Stomach (tissue), 8 donors: ENCODE measurements at regions not wholly inside any gene's neighbourhood (a gene's known extent, or its start where the extent isn't known, plus 50 kb on each side); places are given as distances from the start of the nearest gene placed in this dataset.

Source experiments
- DNase-seq, 2 donors: peaks; one replicate each; pipeline versions ENCODE4 v3.0.0 to v3.0.0-alpha.2; 2013 to 2019
- H3K27ac ChIP-seq, 5 donors: fragments of 200-600 bp in 4 of 5; sonication (generic) in 4 of 5; one replicate each; pipeline ENCODE4 v1.5.1; 2013 to 2019; ENCODE audit warnings: mild to moderate bottlenecking in 1 of 5, moderate library complexity in 1 of 5
- H3K27me3 ChIP-seq, 3 donors: fragments of 200-600 bp; sonication (generic); one replicate each; pipeline ENCODE4 v1.5.1; 2017 to 2019; ENCODE audit warnings: mixed run types in 1 of 3
- H3K36me3 ChIP-seq, 4 donors: fragments of 200-600 bp; sonication (generic); 1 replicate in 3 of 4; 2 replicates in 1 of 4; pipeline ENCODE4 v1.5.1; 2016 to 2019
- H3K4me1 ChIP-seq, 4 donors: fragments of 200-600 bp; sonication (generic); one replicate each; pipeline ENCODE4 v1.5.1; 2016 to 2019
- H3K4me3 ChIP-seq, 4 donors: fragments of 200-600 bp; sonication (generic) in 3 of 4; one replicate each; pipeline ENCODE4 v1.5.1; 2016 to 2019; ENCODE audit warnings: mild to moderate bottlenecking in 1 of 4
- H3K9me3 ChIP-seq, 4 donors: fragments of 200-600 bp; sonication (generic); one replicate each; pipeline ENCODE4 v1.5.1; 2016 to 2019
- EP300 ChIP-seq: sonication (generic); formaldehyde crosslinking; IDR thresholded peaks from one replicate; pipeline ENCODE4 v1.6.1; 2017; ENCODE audit warnings: antibody characterized with exemption
- POLR2A ChIP-seq, 4 donors: fragments of 450-650 bp; IDR thresholded peaks; one replicate each; pipeline ENCODE4 v1.6.1; 2016; ENCODE audit warnings: antibody characterized with exemption in 4 of 4, control low read depth in 2 of 4, mild to moderate bottlenecking in 1 of 4, moderate library complexity in 1 of 4
- POLR2AphosphoS5 ChIP-seq, 3 donors: sonication (generic); formaldehyde crosslinking; IDR thresholded peaks; one replicate each; pipeline ENCODE4 v1.6.1; 2016; ENCODE audit warnings: antibody characterized with exemption in 3 of 3
- WGBS, 5 donors: extraction: QIAGEN DNeasy Blood & Tissue Kit in 3 of 5; methylation state at CpG; one replicate each; pipeline versions ENCODE4 v1.1.5 to v1.1.7; 2013 to 2018; 5-methylcytosine and 5-hydroxymethylcytosine counted together
- intact Hi-C: fragments of 100-400 bp; cut with DNase I; formaldehyde crosslinking; loops from one replicate; pipeline ENCODE4 v1.15.1; 2023; ENCODE audit warnings: low total_unique reads
- TF ChIP-seq, protein P1 (sequence below), 7 experiments: fragments of 450-650 bp in 4 of 7; fragments of 200-600 bp in 3 of 7; sonication (generic) in 3 of 7; IDR thresholded peaks; one replicate each; pipeline ENCODE4 v1.5.1; 2016 to 2019; ENCODE audit warnings: antibody characterized with exemption in 7 of 7, control low read depth in 2 of 7, mild to moderate bottlenecking in 1 of 7
- donor health status: healthy with polysubstance abuse.
- donor health status: Bipolar disorder and iron deficiency.
- donor health status: healthy.

DNA sequence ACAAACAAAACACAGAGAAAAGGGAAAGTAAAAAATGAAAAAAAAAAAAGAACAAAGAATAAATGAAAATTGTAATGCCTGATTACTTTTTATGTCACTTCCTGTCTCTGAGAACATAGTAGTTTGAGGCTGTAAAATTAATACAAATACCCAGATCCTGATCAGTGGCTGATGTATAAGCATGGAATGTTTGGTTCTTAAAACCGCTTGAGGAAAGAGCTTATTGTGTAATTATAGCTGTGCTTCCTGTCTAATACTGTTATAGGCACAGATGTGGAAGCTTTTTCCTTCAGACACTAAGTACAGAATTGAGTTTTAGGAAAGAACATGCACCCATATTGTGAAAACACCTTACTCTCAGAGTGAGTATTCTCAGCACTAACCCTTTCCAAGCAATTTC is 86.9 kb downstream of the AVPR1A start:
- H3K4me3 ChIP-seq: no peak overlapping the region
- no peaks in the 10 kb centered on the region for H3K27me3 ChIP-seq
- intact Hi-C loops: no loop called here
- H3K36me3 ChIP-seq: no peaks in the 10 kb centered on the region
- no peak for DNase-seq
- 31 to 41% (median 35%) methylated on average over 1 of the region's 1 CpG for WGBS, 5 donors
- TF ChIP-seq POLR2AphosphoS5 (IDR thresholded peaks at IDR 0.05) (no peak), POLR2A (IDR thresholded peaks at IDR 0.05) (no peak), EP300 (no peak)
- TF ChIP-seq, protein P1, sequence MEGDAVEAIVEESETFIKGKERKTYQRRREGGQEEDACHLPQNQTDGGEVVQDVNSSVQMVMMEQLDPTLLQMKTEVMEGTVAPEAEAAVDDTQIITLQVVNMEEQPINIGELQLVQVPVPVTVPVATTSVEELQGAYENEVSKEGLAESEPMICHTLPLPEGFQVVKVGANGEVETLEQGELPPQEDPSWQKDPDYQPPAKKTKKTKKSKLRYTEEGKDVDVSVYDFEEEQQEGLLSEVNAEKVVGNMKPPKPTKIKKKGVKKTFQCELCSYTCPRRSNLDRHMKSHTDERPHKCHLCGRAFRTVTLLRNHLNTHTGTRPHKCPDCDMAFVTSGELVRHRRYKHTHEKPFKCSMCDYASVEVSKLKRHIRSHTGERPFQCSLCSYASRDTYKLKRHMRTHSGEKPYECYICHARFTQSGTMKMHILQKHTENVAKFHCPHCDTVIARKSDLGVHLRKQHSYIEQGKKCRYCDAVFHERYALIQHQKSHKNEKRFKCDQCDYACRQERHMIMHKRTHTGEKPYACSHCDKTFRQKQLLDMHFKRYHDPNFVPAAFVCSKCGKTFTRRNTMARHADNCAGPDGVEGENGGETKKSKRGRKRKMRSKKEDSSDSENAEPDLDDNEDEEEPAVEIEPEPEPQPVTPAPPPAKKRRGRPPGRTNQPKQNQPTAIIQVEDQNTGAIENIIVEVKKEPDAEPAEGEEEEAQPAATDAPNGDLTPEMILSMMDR (IDR thresholded peaks at IDR 0.05): no peak
- no peaks in the 10 kb centered on the region for H3K4me1 ChIP-seq
- H3K9me3 ChIP-seq: no peaks in the 10 kb centered on the region
- H3K27ac ChIP-seq: no peak overlapping the region

DNA sequence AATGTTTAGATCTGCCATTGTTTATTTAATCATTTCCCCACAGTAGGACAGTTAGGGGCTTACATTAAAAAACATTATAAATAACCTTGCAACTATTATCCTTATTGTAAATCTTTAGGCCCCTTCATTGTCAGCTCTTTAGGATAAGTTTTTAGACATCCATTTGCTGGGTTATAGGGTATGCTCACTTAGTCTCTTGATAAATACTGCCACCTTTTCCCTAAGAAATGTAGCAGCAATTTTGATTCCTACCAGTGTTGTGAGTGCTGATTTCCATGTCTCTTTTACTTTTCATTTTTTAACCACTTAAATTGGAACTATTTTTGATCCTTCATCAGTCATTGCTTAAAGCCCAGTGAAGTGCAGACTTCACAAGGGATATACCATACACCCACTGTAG is 94.4 kb downstream of the AVPR1A start:
- H3K27ac ChIP-seq: no peak overlapping the region
- no peaks in the 10 kb centered on the region for H3K9me3 ChIP-seq
- intact Hi-C loops: no loop called here
- H3K27me3 ChIP-seq: no peaks in the 10 kb centered on the region
- TF ChIP-seq, protein P1 (IDR thresholded peaks at IDR 0.05): no peak
- no peak for TF ChIP-seq EP300
- no peak for TF ChIP-seq POLR2A (IDR thresholded peaks at IDR 0.05)
- no peak for TF ChIP-seq POLR2AphosphoS5 (IDR thresholded peaks at IDR 0.05)
- no peak overlapping the region for H3K4me3 ChIP-seq
- no peaks in the 10 kb centered on the region for H3K4me1 ChIP-seq
- no peak for DNase-seq
- H3K36me3 ChIP-seq: no peaks in the 10 kb centered on the region

DNA sequence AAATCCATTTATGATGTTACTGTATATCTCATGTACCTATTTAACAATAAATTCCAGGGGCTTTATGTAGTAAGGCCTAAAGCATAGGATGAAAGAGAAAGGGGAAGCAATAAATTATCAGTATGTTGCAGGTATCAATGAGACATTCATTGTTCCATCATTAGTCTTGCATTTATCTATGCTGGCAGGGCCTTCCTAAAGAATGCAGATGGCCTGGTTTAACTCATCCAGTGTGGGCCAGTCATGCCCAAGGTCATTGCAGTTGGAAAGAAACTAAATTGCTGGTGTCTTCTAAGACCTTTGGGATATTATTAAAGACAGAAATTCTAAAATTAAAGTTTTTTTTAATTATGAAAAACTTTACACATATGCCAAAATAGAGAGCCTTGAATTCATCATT is 98.3 kb downstream of the AVPR1A start:
- Histone ChIP-seq H3K36me3 (no peaks in the 10 kb centered on the region), H3K4me1 (no peaks in the 10 kb centered on the region), H3K4me3 (no peak overlapping the region), H3K9me3 (no peaks in the 10 kb centered on the region), H3K27me3 (no peaks in the 10 kb centered on the region), H3K27ac (no peak overlapping the region)
- intact Hi-C loops: no loop called here
- no peak for DNase-seq
- TF ChIP-seq POLR2AphosphoS5 (IDR thresholded peaks at IDR 0.05) (no peak), EP300 (no peak), POLR2A (IDR thresholded peaks at IDR 0.05) (no peak)
- TF ChIP-seq, protein P1 (IDR thresholded peaks at IDR 0.05): no peak

DNA sequence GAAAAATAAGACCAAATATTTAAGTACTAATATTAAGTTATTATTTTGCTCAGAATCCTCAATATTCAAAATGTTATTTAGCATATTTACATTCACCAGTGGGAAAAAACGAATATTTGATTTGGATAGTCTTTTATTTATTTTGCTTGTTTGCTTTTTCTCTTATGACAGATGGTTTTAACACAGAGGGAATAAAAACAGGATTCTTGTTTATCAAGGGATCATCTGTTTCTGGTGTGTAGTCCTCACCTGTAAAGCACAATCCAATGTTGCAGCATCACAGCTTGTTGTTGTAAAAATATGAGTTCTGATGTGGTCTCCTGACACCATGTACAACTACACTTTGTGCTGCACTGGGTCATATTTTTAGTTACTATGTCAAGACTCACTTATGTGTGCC is 103.9 kb downstream of the AVPR1A start:
- DNase-seq: no peak
- Histone ChIP-seq H3K4me1 (no peaks in the 10 kb centered on the region), H3K27me3 (no peaks in the 10 kb centered on the region), H3K9me3 (no peaks in the 10 kb centered on the region), H3K4me3 (no peak overlapping the region), H3K36me3 (no peaks in the 10 kb centered on the region), H3K27ac (no peak overlapping the region)
- intact Hi-C loops: no loop called here
- no peak for TF ChIP-seq EP300
- 0% methylated on average over 1 of the region's 1 CpG for WGBS, 5 donors

DNA sequence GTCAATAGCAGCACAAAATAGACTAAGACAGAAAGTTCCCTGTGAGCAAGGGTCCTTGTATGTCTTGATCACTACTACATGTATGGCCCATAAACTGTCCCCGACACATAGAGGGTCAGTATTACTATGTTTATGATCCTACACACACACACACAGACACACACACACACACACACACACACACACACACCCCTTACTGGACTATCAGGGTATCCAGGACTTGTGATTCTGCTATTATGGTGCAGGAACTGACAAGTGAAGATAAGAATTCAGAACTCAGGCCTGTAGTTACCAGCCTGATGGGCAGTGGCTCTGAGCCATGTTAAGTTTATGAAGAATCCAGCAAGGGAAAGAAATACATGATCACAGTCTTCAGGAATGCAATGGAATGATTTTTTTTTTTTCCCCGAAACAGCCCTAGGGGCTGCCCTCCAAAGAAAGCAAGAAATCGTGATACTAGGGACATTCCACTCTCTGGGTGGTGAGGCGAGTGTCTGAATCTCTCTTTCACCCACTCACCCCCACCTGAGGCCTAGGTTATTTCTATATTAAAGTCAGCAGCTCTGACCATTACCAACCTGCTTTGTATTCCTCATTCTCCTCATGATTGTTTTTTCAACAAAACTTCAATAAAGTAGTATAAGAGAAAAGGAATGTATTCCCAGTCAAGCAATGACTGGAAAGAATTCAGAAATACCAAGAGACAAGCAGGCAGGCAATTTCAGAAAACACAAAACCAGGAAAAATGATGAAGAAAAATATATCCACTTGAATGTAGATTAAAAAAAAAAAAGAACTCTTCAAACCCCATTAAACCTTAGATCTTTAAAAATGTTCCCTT is 105.8 kb downstream of the AVPR1A start:
- no peak overlapping the region for H3K27ac ChIP-seq
- intact Hi-C loops: no loop called here
- DNase-seq: no peak
- H3K36me3 ChIP-seq: no peaks in the 10 kb centered on the region
- H3K27me3 ChIP-seq: no peaks in the 10 kb centered on the region
- H3K4me1 ChIP-seq: no peaks in the 10 kb centered on the region
- 71 to 88% (median 82%) methylated on average over 4 of the region's 4 CpGs for WGBS, 5 donors
- TF ChIP-seq, protein P1 (IDR thresholded peaks at IDR 0.05): no peak
- no peak for TF ChIP-seq POLR2A (IDR thresholded peaks at IDR 0.05)
- TF ChIP-seq POLR2AphosphoS5 (IDR thresholded peaks at IDR 0.05): no peak
- TF ChIP-seq EP300: no peak
- H3K4me3 ChIP-seq: no peak overlapping the region
- no peaks in the 10 kb centered on the region for H3K9me3 ChIP-seq
